Subcutaneous abdominal adipose tissue (tissue), 5 donors: ENCODE measurements at regions not wholly inside any gene's neighbourhood (a gene's known extent, or its start where the extent isn't known, plus 50 kb on each side); places are given as distances from the start of the nearest gene placed in this dataset.
"Not testable (repeated sequence)": the region's sequence is repeated elsewhere in the genome, so short reads cannot be mapped to it uniquely, and the experiment has no call there.

ENCODE experiments used
- H3K27ac ChIP-seq: one replicate; pipeline ENCODE4 v1.7.0; 2013; ENCODE audit warnings: low read depth, mild to moderate bottlenecking, inconsistent platforms, low read length, moderate library complexity
- H3K27me3 ChIP-seq, 5 donors: one replicate each; pipeline ENCODE4 v1.7.0; 2013; ENCODE audit warnings: low read length in 5 of 5, inconsistent platforms in 1 of 5; ENCODE audit not compliant: control insufficient read depth in 5 of 5, insufficient read depth in 4 of 5
- H3K36me3 ChIP-seq, 5 donors: one replicate each; pipeline ENCODE4 v1.7.0; 2013; ENCODE audit warnings: low read length in 5 of 5; ENCODE audit not compliant: control insufficient read depth in 5 of 5, insufficient read depth in 5 of 5
- H3K4me1 ChIP-seq, 5 donors: one replicate each; pipeline ENCODE4 v1.7.0; 2013; ENCODE audit warnings: low read length in 5 of 5, mild to moderate bottlenecking in 3 of 5, moderate library complexity in 1 of 5; ENCODE audit not compliant: control insufficient read depth in 5 of 5, insufficient read depth in 5 of 5
- H3K4me3 ChIP-seq, 5 donors: one replicate each; pipeline ENCODE4 v1.7.0; 2013; ENCODE audit warnings: low read length in 5 of 5, low read depth in 1 of 5
- H3K9ac ChIP-seq, 5 donors: one replicate each; pipeline ENCODE4 v1.7.0; 2013; ENCODE audit warnings: low read length in 5 of 5, mild to moderate bottlenecking in 4 of 5, moderate library complexity in 3 of 5
- H3K9me3 ChIP-seq, 5 donors: one replicate each; pipeline ENCODE4 v1.7.0; 2013; ENCODE audit warnings: low read length in 5 of 5; ENCODE audit not compliant: control insufficient read depth in 5 of 5
- donor health status: healthy.
- donor health status: healthy.
- donor health status: healthy.
- donor health status: healthy.
- donor health status: healthy.

DNA sequence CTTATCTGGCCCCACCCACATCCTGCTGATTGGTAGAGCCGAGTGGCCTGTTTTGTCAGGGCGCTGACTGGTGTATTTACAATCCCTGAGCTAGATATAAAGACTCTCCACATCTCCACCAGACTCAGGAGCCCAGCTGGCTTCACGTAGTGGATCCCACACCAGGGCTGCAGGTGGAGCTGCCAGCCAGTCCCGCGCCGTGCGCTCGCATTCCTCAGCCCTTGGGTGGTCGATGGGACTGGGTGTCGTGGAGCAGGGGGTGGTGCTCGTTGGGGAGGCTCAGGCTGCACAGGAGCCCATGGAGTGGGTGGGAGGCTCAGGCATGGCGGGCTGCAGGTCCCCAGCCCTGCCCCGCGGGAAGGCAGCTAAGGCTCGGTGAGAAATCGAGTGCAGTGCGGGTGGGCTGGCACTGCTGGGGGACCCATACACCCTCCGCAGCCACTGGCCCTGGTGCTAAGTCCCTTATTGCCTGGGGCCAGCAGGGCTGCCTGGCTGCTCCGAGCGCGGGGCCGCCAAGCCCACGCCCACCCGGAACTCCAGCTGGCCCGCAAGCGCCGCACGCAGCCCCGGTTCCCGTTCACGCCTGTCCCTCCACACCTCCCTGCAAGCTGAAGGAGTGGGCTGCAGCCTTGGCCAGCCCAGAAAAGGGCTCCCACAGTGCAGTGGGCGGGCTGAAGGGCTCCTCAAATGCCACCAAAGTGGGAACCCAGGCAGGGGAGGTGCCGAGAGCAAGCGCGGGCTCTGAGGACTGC lies 97.4 kb upstream of the MALRD1 start:
- not testable (repeated sequence) for H3K27me3 ChIP-seq, H3K9ac ChIP-seq, H3K9me3 ChIP-seq, H3K36me3 ChIP-seq, H3K27ac ChIP-seq, H3K4me3 ChIP-seq
- H3K4me1 ChIP-seq = peaks cover 0 to 11% (median 0%) of the 10 kb centered on the region in 5 donors

DNA sequence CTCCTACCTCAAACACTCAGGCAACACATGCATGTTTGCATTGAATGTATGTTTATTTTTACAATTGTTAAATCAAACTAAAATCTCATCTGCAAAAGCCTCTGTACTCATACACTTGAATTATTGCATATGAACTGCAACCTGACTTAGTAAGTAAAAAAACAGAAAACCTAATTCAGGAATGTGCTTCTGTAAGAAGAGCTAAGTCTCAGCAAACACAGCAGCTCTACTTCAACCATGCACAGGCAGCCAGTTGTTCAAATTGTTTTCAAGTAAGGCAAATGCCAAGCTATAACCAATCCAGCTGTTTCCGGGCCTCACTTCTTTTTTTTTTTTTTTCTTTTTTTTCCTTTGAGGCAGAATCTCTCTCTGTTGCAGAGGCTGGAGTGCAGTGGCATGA lies 93.5 kb upstream of the MALRD1 start:
- Histone ChIP-seq H3K9ac (no peak overlapping the region), H3K4me3 (no peak overlapping the region), H3K27me3 (no peaks in the 10 kb centered on the region), H3K9me3 (no peaks in the 10 kb centered on the region), H3K4me1 (peaks cover 0 to 11% (median 0%) of the 10 kb centered on the region in 5 donors), H3K36me3 (no peaks in the 10 kb centered on the region), H3K27ac (no peak overlapping the region)

DNA sequence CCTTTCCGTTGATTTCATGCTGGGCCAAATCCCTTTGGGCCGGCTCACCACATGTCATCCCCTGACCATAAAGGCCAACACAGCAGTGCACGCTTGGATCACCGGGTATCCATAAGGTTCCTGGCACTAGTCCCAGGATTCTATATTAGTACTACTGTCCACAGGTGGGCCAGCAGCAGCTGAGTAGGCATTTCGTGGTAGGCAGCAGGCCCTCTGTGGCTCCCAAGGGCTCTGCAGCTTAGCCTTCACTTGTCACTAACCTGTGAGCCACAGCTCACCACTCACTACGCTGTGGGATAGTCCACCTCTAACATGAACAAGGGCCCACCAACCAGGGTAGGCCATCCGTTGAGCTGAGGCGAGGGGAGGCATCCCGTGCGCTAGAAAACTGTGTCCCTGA lies 89.2 kb upstream of the MALRD1 start:
- Histone ChIP-seq H3K36me3 (no peaks in the 10 kb centered on the region), H3K9me3 (peaks cover 0 to 10% (median 0%) of the 10 kb centered on the region in 5 donors), H3K27me3 (no peaks in the 10 kb centered on the region), H3K4me3 (no peak overlapping the region), H3K27ac (no peak overlapping the region), H3K4me1 (peaks cover 0 to 8% (median 0%) of the 10 kb centered on the region in 5 donors), H3K9ac (no peak overlapping the region)

DNA sequence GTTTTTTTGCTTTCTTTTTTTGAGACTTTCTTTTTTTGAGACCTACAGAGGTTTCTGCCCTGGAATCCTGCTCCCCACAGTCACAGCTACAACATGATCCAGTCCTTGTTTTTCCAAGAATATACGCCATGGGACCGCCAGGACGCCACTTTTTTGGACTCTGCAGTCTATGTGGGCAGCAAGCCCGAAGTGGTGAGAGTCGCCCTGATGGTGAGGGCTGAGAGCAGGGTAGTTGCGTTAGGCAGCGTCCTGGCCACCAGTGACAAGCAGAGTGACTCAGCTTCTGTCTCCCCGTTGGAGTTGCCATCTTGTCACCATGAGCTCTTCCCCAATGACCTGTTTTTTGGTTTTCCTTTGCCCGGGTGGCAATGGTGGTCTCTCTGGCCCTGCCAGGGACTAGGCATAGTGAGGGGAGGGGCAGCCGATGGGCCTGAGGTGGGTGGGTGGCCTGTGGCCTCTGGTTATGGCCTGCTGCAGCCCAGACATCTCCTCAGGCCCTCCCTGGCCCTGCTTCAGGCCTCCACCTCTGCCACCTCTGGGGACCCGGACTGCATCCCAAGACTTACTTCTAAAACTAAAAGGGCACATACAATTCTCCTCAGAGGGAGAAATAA lies 88.0 kb upstream of the MALRD1 start:
- Histone ChIP-seq H3K4me1 (no peaks in the 10 kb centered on the region), H3K27me3 (no peaks in the 10 kb centered on the region), H3K9me3 (peaks cover 0 to 10% (median 0%) of the 10 kb centered on the region in 5 donors), H3K27ac (no peak overlapping the region), H3K9ac (no peak overlapping the region), H3K36me3 (no peaks in the 10 kb centered on the region), H3K4me3 (no peak overlapping the region)

DNA sequence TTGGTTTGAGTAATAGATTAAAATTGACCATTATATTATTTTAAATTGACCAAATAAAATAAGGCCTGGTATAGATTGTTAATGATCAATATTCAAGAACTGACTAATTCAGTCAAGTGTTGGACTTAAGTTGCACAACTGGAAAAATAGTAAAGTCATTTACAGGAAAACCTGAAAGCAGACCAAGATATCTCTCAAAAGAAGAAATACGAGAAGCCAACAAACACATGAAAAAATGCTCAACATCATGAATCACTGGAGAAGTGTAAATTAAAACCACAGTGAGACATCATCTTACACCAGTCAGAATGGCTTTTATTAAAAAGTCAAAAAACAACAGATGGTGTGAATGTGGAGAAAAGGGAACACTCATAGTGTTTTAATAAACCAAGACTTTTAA lies 80.4 kb upstream of the MALRD1 start:
- Histone ChIP-seq H3K9me3 (peaks cover 0 to 3% (median 0%) of the 10 kb centered on the region in 5 donors), H3K4me3 (no peak overlapping the region), H3K4me1 (no peaks in the 10 kb centered on the region), H3K9ac (no peak overlapping the region), H3K36me3 (no peaks in the 10 kb centered on the region), H3K27me3 (no peaks in the 10 kb centered on the region), H3K27ac (no peak overlapping the region)

DNA sequence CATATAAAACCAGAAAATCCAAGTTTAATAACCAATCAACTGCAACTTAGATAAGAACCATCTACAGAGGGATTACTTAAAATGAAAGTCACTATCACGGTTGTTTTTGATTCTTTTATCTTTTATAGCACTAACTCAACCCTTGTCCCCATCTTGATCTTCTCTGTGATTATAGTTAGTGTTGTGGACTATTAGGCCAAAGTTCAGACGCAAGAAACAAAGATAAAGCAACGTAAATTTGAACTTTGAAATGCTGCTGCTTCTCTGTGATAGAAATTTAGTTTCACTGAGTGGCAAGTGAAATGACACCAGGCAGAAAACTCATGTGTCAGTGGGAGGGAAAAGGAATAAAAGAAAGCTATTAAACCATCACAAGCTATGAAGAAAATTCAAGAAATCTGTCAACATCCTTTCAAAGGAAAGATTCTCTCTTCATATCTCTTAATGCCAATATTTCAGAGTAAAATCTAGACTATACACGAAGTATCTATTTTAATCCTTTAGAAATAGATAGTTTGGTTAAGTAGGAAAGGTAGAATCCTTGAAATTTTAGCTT lies 71.8 kb upstream of the MALRD1 start:
- no peaks in the 10 kb centered on the region for H3K27me3 ChIP-seq
- no peaks in the 10 kb centered on the region for H3K9me3 ChIP-seq
- no peak overlapping the region for H3K4me3 ChIP-seq
- H3K36me3 ChIP-seq = no peaks in the 10 kb centered on the region
- peaks cover 0 to 7% (median 0%) of the 10 kb centered on the region in 5 donors for H3K4me1 ChIP-seq
- no peak overlapping the region for H3K27ac ChIP-seq
- H3K9ac ChIP-seq = no peak overlapping the region

DNA sequence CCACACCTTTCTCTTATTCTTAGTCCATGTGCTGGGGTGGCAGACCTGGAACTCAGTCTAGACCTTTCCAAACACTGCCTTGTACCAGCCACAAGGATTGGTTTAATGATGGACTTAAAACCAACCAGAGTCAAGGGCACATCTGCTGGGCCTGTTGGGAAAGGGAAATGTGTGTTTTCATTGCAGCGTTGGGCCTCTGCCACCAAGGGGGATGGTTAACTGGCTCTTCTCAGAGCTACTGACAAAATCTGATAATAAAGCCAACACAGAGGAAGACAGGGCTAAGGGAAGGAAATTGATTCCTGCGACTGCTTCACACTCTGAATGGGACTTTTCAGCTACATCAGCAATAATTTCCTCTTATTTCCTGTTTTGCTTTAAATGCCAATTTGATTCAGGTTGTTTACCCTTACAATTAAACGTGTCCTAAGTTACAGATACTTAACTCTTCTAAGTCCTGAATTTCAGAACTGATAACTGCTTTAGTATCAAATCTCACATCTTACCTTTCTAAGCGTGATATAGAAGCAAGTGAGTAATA lies 68.4 kb upstream of the MALRD1 start:
- no peak overlapping the region for H3K4me3 ChIP-seq
- H3K27ac ChIP-seq = no peak overlapping the region
- peaks cover 0 to 7% (median 0%) of the 10 kb centered on the region in 5 donors for H3K4me1 ChIP-seq
- H3K36me3 ChIP-seq = no peaks in the 10 kb centered on the region
- no peaks in the 10 kb centered on the region for H3K27me3 ChIP-seq
- no peaks in the 10 kb centered on the region for H3K9me3 ChIP-seq
- no peak overlapping the region for H3K9ac ChIP-seq

DNA sequence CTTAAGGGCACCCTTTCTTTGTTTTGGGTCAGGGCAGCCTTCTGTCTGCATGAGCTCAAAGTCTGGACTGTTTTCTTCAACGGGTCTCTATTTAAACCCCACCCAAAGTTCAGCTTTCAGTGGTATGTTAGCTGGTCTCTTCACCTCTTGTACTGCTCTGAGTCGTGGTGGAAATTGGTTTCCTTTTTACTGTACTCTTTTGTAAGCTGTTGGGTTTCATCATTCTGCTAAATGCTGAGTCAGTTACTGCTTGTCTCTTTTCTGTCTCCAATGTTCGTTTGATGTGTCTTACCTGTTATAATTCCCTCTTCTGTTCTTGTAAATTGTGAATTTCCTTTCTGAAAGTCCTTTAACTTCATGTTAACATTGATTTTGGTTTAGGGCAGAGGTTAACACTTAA lies 64.1 kb upstream of the MALRD1 start:
- Histone ChIP-seq H3K27ac (no peak overlapping the region), H3K9ac (no peak overlapping the region), H3K9me3 (peaks cover 0 to 7% (median 5%) of the 10 kb centered on the region in 5 donors), H3K4me1 (peaks cover 0 to 7% (median 0%) of the 10 kb centered on the region in 5 donors), H3K27me3 (no peaks in the 10 kb centered on the region), H3K4me3 (no peak overlapping the region), H3K36me3 (no peaks in the 10 kb centered on the region)

DNA sequence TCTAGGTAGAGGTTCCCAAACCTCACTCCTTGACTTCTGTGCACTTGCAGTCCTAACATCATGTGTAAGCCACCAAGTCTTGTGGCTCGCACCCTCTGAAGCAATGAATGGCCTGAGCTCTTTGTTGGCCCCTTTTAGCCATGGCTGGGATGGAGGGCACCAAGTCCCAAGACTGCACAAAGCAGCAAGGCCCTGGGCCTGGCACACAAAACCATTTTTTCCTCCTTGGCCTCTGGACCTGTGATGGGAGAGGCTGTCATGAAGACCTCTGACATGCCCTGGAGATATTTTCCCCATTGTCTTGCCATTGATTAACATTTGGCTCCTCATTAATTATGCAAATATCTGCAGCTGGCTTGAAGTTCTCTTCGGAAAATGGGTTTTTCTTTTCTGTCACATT lies 60.3 kb upstream of the MALRD1 start:
- no peaks in the 10 kb centered on the region for H3K36me3 ChIP-seq
- H3K27ac ChIP-seq = no peak overlapping the region
- no peaks in the 10 kb centered on the region for H3K4me1 ChIP-seq
- H3K9me3 ChIP-seq = peaks cover 0 to 7% (median 5%) of the 10 kb centered on the region in 5 donors
- H3K27me3 ChIP-seq = no peaks in the 10 kb centered on the region
- H3K9ac ChIP-seq = no peak overlapping the region
- no peak overlapping the region for H3K4me3 ChIP-seq
